ENCODE measurements at regions not wholly inside any gene's neighbourhood (a gene's known extent, or its start where the extent isn't known, plus 50 kb on each side); places are given as distances from the start of the nearest gene placed in this dataset.

- no peaks in the 10 kb centered on the region for H3K4me1 ChIP-seq
- H3K36me3 ChIP-seq = no peaks in the 10 kb centered on the region
- no peak for TF ChIP-seq CTCF (IDR thresholded peaks at IDR 0.05)
- no peak overlapping the region for H3K4me3 ChIP-seq
- no peaks in the 10 kb centered on the region for H3K9me3 ChIP-seq
- peak in 1 of 2 donors; percentile 11 for DNase-seq (ENCODE audit: low spot score in 2 of 2)
- intact Hi-C loops (cut with DNase I) = no loop called here
- no peaks in the 10 kb centered on the region for H3K27me3 ChIP-seq
- H3K27ac ChIP-seq = no peak overlapping the region
These were observed 53.1 kb upstream of the WNT4 start for GRCh38 chr1:22196041-22196440.

GRCh38 chr1:22196641-22197040 lies 53.7 kb upstream of the WNT4 start:
- intact Hi-C loops (cut with DNase I) = no loop called here
- no peak for DNase-seq (ENCODE audit: low spot score in 2 of 2)
- Histone ChIP-seq H3K27me3 (no peaks in the 10 kb centered on the region), H3K4me3 (no peak overlapping the region), H3K9me3 (no peaks in the 10 kb centered on the region), H3K36me3 (no peaks in the 10 kb centered on the region), H3K4me1 (no peaks in the 10 kb centered on the region), H3K27ac (no peak overlapping the region)
- no peak for TF ChIP-seq CTCF (IDR thresholded peaks at IDR 0.05)

GRCh38 chr1:22197644-22198043 lies 54.7 kb upstream of the WNT4 start:
- Histone ChIP-seq H3K4me3 (no peak overlapping the region), H3K36me3 (no peaks in the 10 kb centered on the region), H3K4me1 (no peaks in the 10 kb centered on the region), H3K27me3 (no peaks in the 10 kb centered on the region), H3K9me3 (no peaks in the 10 kb centered on the region), H3K27ac (no peak overlapping the region)
- TF ChIP-seq CTCF (IDR thresholded peaks at IDR 0.05) = no peak
- intact Hi-C loops (cut with DNase I) = no loop called here
- DNase-seq (ENCODE audit: low spot score in 2 of 2) = no peak

- no peak for TF ChIP-seq CTCF (IDR thresholded peaks at IDR 0.05)
- H3K9me3 ChIP-seq = no peaks in the 10 kb centered on the region
- no peaks in the 10 kb centered on the region for H3K36me3 ChIP-seq
- H3K27me3 ChIP-seq = no peaks in the 10 kb centered on the region
- peaks cover 0 to 5% of the 10 kb centered on the region in 2 donors for H3K4me1 ChIP-seq
- no peak for DNase-seq (ENCODE audit: low spot score in 2 of 2)
- intact Hi-C loops (cut with DNase I) = no loop called here
- no peak overlapping the region for H3K27ac ChIP-seq
- H3K4me3 ChIP-seq = no peak overlapping the region
These were observed 58.1 kb upstream of the WNT4 start for GRCh38 chr1:22201023-22201422.

- peaks cover 0 to 5% of the 10 kb centered on the region in 2 donors for H3K4me1 ChIP-seq
- H3K9me3 ChIP-seq = no peaks in the 10 kb centered on the region
- no peak overlapping the region for H3K4me3 ChIP-seq
- TF ChIP-seq CTCF (IDR thresholded peaks at IDR 0.05) = no peak
- intact Hi-C loops (cut with DNase I) = no loop called here
- H3K27me3 ChIP-seq = no peaks in the 10 kb centered on the region
- peak in 1 of 2 donors; percentile 13 for DNase-seq (ENCODE audit: low spot score in 2 of 2)
- H3K27ac ChIP-seq = no peak overlapping the region
- no peaks in the 10 kb centered on the region for H3K36me3 ChIP-seq
These were observed 60.4 kb upstream of the WNT4 start for GRCh38 chr1:22203335-22203734.
